ENCODE measurements at regions not wholly inside any gene's neighbourhood (a gene's known extent, or its start where the extent isn't known, plus 50 kb on each side); places are given as distances from the start of the nearest gene placed in this dataset.

DNA sequence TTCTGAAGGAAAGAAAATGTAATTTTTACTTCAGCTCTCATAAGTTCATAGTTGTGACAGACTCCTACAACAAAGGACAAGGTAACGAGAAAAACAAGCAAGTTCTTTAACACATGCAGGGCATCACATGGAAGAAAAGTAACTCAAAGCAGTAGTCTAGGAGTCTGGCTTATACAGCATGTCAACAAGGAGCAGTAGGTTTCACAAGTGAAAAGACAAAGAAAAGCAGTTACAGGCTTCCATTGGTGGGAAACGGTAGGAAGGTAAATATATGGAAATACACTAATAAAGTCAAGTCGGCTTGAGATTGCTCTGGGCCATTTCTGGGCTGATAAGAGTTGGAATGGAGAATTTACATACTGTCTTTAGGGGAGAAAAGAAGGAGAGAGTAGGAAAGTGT is 228.4 kb upstream of the ZFP42 start (continued):
- TF ChIP-seq SIN3A (conservative IDR thresholded peaks at IDR 0.05 in 1 of 2, IDR thresholded peaks at IDR 0.05 in 1 of 2; ENCODE audit: low read depth in 1 of 2, low read length in 2 of 2) (no peak), CHD1 (IDR thresholded peaks at IDR 0.05; ENCODE audit: low read depth, low read length) (no peak), SIRT6 (IDR thresholded peaks at IDR 0.05; ENCODE audit: low read length) (no peak), ZNF274 (IDR thresholded peaks at IDR 0.05; ENCODE audit: borderline replicate concordance, extremely low read depth, low read length) (no peak)

All from H1 (cell line).